ENCODE measurements at regions not wholly inside any gene's neighbourhood (a gene's known extent, or its start where the extent isn't known, plus 50 kb on each side); places are given as distances from the start of the nearest gene placed in this dataset.
"Not testable (repeated sequence)": the region's sequence is repeated elsewhere in the genome, so short reads cannot be mapped to it uniquely, and the experiment has no call there.

DNA sequence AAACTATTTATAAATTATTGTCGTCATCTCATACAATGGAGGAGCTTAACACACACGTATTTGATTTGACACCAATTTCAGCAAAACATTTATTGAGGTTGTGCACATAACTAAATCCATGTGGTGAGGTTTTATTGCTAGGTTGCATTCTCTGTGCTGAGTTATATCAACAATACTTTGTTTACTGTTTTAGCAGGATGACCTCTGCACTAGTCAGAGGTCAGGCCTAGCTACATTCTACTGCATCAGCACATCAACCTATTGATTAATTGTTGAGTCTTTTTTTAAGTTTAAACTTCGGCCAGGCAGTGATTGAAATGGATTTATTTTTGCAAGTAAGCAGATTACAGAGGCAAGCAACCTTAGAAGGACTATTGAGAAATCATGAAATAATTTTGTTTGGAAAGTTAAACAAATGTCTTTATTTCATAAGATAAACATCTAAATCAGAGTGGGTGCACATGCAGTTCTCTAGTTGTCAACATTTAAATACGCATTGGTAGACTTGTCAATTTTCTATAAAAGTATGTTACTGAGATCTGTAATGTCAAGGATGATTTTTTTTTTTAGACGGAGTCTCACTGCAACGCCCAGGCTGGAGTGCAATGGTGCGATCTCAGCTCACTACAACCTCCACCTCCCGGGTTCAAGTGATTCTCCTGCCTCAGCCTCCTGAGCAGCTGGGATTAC is 75.2 kb upstream of the CD28 start:
- DNase-seq, result no peak

- DNase-seq, result no peak
Observed at GRCh38 chr2:203636588-203637470, 69.6 kb upstream of the CD28 start.

GRCh38 chr2:203637471-203638167 is 68.8 kb upstream of the CD28 start:
- no peak for DNase-seq

DNA sequence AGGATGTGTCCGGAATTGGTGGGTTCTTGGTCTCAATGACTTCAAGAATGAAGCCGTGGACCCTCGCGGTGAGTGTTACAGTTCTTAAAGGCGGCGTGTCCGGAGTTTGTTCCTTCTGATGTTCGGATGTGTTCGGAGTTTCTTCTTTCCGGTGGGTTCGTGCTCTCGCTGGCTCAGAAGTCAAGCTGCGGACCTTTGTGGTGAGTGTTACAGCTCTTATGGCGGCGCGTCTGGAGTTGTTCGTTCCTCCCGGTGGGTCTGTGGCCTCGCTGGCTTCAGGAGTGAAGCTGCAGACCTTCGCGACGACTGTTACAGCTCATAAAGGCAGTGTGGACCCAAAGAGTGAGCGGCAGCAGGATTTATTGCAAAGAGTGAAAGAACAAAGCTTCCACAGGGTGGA is 64.6 kb upstream of the CD28 start:
- DNase-seq, result not testable (repeated sequence)

GRCh38 chr2:203642841-203643240 is 63.6 kb upstream of the CD28 start:
- DNase-seq, result not testable (repeated sequence)

DNA sequence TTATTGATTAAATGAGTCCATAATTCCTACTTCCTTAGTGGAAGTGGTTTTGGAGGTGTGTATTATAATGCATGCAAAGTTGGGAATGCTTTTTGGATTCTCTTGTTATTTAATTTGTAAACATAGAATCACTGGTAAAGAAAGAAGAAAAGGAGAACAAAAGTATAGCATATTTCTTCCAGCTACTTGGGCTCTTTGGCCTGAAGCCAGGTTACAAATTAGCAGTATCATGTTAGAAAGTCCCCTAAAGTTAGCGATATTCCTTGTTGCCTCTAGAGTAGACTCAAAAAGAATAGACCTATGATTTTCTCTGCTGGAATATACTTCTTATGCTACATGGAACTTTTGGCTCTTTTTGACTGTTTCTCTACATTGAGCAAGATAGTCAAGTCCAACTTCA is 60.6 kb upstream of the CD28 start:
- no peak for DNase-seq

DNA sequence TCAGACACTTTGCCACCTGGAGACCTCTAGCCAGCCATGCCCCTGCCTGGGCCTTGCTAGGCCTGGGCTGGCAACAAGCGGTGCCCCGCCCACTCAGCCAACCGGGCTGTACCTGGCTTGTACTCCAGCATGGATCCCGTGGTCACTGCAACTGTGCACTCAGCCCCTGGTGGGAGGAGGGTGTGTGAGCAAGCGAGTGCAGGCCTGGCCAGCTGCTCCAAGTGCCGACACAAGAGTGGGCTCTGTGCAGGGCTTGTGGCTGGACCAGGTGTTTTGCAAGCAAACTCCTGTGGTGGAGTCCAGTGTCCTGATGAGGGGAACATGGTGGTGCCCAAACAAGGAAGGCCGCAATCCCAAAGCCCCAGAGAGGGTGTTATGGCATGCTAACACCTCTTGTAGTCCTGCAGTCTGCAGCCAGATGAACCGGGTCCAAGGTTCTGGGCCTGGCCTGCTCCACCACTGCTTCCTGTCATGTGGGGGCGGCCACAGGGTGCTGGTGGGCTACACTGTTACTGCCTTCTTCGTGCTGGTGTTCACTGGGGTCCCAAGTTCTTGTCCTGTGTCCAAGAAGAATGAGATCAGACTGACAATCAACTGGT is 60.1 kb upstream of the CD28 start:
- DNase-seq, result no peak

- no peak for DNase-seq
Observed at GRCh38 chr2:203646961-203647360, 59.5 kb upstream of the CD28 start.

DNA sequence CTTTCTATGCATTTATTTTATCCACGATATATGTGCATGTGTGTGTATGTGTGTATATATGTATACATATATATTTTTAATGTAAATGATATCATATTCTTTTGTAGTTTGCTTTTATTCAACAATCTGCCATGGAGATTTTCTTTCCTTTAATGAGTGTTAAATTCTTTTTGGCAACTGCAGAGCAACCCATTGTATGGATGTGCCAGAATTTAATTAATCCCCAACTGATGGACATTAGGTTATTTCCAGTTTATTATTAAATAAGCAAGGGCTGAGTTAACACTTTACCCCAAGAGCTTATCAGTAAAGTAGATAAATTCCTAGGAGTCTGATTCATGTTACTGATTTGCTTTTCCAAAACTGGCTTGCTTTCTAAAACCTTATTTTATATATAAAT is 58.9 kb upstream of the CD28 start:
- no peak for DNase-seq

- DNase-seq, result no peak
Observed at GRCh38 chr2:203648273-203648672, 58.2 kb upstream of the CD28 start.

DNA sequence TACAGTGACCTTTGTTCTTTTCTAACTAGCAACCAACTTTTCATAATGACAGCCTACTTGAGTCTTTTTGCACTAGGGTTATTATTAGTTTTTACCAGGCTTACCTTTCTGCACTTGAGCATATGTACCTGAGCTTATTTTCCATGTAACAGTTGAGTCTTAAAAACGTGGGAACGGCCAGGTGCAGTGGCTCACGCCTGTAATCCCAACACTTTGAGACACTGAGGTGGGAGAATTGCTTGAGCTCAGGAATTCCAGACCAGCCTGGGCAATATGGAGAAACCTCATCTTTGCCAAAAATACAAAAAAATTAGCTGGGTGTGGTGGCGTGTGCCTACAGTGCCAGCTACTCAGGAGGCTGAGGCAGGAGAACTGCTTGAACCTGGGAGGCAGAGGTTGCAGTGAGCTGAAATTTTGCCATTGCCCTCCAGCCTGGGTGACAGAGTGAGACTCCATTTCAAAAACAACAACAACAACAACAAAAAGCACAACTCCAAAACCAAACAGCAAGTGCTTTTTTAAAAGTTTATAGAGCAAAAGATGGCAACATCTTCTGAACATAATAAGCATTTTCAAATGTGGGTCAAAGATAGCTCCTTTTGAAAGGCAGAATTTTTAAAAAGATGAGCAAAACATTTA is 57.1 kb upstream of the CD28 start:
- no peak for DNase-seq

DNA sequence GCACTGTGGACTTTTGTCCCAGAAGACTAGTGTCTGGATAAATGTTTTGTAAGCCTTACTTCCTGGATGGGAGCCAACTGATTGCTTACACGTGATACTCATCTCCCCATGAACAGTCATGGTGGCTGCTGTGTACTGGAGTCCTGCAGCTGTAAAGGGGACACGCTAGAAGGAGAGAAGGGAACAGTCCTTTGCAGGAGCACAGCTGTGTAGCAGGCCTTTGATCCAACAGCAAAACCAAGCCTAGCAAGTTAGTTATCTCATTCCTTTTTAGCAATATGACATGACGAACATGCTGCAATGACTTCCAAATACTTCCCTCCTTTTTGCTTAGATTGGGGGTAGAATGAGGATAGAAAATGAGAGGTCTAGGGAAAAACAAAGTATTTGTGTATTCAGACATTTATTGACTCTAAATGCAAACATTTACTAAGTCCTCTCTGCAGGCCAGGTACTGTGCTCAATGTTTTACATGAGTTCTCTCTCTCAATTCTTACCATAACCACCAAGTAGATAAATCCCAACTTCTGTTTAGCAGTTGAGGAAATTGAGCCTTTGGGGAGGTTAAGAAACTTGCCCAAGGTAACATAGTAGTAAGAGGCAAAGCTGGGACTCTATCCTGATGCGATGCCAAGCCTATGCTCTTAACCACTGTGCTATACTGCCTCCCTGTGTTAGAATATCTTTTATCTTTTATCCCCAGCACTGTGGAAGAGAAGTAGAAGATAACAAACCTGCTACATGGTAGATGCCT is 55.4 kb upstream of the CD28 start:
- DNase-seq, result peak; percentile 29

- no peak for DNase-seq
Observed at GRCh38 chr2:203651621-203652020, 54.8 kb upstream of the CD28 start.

DNA sequence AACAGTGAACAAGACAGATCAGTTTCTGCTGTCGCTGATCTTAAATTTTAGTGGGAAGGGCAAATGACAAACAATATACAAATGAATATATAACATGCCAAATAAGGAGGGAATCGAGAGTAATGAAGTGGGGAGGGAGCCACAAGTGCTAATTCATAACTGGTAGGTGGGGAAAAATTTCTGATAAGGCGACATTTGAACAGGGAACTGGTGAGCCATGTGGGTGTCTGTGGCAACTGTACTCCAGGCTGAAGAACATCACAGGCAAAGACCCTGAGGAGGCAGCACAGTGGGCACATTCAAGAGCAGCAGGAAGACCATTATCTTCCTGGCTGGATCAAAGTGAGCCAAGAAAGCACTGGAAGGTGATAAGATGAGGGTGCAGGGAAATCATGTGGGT is 51.6 kb upstream of the CD28 start:
- no peak for DNase-seq

GRCh38 chr2:203656522-203657287 is 49.7 kb upstream of the CD28 start:
- no peak for DNase-seq

All from CD4-positive, alpha-beta T cell treated with Interleukin-12 subunit alpha and Interleukin-12 subunit beta, for 1 hour (primary cell).